Panc1 (cell line): ENCODE measurements at regions not wholly inside any gene's neighbourhood (a gene's known extent, or its start where the extent isn't known, plus 50 kb on each side); places are given as distances from the start of the nearest gene placed in this dataset.

Experiments used
- POLR2AphosphoS5 ChIP-seq: IDR thresholded peaks from 2 replicates; pipeline ENCODE4 v1.6.1; 2012; ENCODE audit warnings: mild to moderate bottlenecking, low read depth, low read length, moderate library complexity
- TF ChIP-seq, protein P1 (sequence below): fragments of 450-650 bp; IDR thresholded peaks from 2 replicates; pipeline ENCODE4 v1.5.1; 2017; ENCODE audit warnings: mild to moderate bottlenecking

GRCh38 chr1:229862017-229862774 lies 204.8 kb upstream of the GALNT2 start:
- TF ChIP-seq, protein P1, sequence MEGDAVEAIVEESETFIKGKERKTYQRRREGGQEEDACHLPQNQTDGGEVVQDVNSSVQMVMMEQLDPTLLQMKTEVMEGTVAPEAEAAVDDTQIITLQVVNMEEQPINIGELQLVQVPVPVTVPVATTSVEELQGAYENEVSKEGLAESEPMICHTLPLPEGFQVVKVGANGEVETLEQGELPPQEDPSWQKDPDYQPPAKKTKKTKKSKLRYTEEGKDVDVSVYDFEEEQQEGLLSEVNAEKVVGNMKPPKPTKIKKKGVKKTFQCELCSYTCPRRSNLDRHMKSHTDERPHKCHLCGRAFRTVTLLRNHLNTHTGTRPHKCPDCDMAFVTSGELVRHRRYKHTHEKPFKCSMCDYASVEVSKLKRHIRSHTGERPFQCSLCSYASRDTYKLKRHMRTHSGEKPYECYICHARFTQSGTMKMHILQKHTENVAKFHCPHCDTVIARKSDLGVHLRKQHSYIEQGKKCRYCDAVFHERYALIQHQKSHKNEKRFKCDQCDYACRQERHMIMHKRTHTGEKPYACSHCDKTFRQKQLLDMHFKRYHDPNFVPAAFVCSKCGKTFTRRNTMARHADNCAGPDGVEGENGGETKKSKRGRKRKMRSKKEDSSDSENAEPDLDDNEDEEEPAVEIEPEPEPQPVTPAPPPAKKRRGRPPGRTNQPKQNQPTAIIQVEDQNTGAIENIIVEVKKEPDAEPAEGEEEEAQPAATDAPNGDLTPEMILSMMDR, result no peak
- TF ChIP-seq POLR2AphosphoS5, result no peak
